NCI-H1048 (cell line): ENCODE measurements at regions not wholly inside any gene's neighbourhood (a gene's known extent, or its start where the extent isn't known, plus 50 kb on each side); places are given as distances from the start of the nearest gene placed in this dataset.

ENCODE experiments used
- DNase-seq: peaks from one replicate; lab custom pipeline; 2025; lab: John Stamatoyannopoulos, UW

GRCh38 chr12:77629141-77629540 is 201.6 kb upstream of the NAV3 start:
- no peak for DNase-seq

DNA sequence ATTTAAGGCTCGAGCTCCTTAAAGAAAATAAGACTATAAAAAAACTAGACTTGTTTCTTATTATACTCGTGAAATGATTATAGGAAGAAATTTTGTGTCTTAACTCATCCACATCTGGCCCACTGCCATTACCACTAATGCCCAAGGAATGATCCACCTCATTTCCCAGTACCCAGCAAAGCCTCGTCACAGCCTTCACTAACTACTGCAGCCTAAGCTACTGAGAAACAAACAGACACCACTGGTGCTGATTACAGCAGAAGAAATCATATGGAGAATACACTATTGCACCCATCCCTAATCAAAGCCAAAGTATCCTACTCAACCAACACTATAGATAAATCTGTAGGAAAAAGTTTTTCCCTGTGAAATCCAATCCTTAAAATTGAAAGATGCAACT is 205.3 kb upstream of the NAV3 start:
- no peak for DNase-seq

GRCh38 chr12:77619425-77619824 is 211.3 kb upstream of the NAV3 start:
- no peak for DNase-seq

DNA sequence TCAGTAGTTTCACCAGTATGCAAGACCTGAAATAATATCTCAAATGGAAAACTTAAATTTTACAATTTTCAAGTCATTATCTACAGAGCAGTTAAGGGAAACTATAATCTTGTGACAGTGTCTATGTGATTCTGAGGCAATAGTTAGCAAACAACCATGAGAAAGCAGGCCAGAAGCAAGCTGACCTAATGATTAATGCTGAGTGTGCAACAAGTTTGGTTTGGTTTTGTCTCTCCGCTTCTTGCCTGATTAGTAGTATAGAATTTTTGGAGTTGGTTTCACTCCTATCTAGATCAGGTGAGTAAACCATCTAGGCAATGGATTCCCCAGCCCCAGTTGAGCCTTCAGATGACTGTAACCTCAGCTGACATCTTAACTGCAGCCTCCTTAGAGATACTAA is 212.9 kb upstream of the NAV3 start:
- DNase-seq: no peak

GRCh38 chr12:77615332-77615731 is 215.4 kb upstream of the NAV3 start:
- DNase-seq: no peak

DNA sequence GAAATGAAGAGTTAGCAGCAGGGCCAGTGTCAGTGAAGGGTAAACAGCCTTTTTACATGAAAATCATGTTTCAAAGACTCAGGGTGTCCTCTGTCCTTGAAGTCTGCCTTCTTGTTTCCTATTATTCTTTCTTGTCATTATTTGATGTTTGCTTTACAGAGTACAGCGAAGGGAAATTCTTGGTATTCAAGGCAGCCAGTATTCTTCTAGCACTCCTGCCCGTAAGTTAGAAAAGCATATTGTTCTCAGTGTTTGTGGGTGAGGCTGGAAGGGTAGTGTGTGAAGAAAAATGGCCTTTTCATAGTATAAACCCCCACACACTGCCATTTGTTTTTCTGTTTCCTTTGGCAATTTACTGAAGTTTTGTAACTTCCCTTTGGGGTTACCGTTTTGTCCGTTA is 217.3 kb upstream of the NAV3 start:
- DNase-seq: no peak

DNA sequence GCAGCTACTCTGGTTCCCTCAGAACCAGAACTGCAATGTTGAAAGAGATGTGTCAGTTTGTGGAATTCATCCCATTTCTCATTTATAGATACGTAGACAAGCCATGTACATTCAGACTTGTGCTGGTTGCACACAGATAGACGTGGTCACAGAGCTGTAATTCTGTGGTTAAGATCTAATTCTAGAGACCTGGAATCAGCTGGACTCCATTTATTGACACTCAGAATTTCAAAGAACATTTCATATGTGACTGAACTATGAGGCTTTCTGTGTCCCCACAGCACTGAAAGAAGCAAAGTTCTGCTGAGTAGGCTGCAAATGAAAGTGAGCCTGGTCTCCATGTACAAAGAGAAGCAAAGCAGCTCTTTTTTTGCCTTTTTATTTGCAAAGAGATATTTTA is 220.2 kb upstream of the NAV3 start:
- no peak for DNase-seq

GRCh38 chr12:77609016-77609415 is 221.7 kb upstream of the NAV3 start:
- no peak for DNase-seq

- DNase-seq: no peak
Observed at GRCh38 chr12:77608271-77608824, 222.3 kb upstream of the NAV3 start.

DNA sequence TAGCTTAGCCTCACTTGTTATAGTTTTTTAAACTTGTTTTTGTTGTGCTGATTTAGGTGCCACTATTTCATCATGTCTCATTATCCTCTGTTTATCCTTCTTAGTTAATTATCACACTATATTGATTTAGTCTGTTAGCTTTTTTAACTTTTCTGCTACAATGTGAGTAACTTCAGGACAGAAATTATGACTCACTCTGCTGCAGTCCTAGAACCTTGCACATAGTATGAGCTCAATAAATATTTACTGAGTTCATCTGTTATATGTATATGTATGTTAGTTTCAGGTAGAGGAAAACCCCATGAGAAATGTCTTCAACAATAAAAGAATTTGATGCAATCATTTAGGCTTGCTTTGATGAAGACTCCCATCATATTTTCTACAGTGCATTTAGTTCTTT is 224.3 kb upstream of the NAV3 start:
- no peak for DNase-seq

DNA sequence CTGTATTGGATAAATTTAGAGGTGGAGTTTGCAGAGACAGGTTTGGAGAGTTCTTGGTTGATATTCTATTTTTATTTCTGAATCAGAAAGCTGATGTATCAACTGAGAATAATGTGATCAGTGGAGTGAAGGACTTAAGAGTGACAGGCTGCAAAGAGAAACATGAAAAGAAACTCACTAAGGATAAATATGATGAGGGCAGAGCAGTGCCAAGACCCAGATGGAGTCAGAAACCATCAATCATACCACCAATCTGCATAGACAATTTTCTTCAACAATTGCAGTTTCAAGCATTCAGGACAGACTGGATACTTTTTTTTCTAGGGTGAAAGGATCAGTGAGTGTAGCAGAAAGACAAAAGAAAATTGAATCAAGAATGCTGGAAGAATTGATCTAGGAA is 226.7 kb upstream of the NAV3 start:
- no peak for DNase-seq

DNA sequence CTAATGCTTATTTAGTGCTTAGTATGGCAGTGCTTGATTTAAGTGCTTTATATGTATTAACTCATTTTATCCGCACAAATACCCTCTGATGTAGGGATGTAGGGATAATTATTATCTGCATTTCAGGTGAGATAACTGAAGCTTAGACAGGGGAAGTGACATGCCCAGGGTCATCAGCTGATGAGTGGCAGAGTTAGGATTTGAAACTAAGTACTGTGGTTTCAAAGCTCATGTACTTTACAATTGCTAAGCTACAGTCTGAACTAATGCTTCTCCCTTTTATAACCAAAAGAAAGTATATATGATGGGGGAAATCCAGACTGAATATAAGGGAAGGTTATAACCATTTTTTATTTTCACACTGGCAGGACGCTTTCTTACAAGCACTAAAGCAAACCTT is 229.6 kb upstream of the NAV3 start:
- DNase-seq: no peak

GRCh38 chr12:77600468-77600843 is 230.2 kb upstream of the NAV3 start:
- DNase-seq: no peak

DNA sequence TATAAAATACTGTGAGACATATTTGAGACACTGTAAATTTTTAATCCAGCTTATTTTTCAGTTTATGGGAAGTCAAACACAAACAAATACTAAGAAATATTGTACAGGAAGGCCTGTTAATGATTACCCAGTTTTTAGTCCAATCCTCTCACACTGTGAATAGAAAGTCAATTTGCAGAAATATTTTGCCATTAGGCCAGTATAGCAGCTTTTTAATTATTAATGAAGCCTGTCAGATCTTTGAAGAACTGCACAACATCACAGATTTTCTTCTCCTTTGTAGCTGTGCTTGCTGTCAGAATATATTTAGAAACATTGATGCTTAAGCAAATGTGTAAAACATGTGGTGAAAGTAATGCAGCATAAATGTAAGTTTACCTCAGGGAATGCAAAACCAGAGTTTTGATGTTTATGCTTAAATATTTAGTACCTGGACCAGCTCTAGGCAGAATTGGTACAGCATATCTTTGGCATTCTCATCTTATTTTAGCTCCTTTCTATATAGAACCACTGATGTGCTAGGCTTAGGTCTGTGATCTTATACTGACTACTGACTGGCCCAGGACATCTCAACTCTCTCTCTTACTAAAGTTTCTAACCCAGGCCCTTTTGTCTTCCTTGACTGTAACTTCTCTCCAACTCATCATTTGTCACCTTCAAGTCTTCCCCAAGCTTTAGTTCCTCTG is 230.8 kb upstream of the NAV3 start:
- DNase-seq: no peak

GRCh38 chr12:77594366-77594765 is 236.3 kb upstream of the NAV3 start:
- DNase-seq: no peak

DNA sequence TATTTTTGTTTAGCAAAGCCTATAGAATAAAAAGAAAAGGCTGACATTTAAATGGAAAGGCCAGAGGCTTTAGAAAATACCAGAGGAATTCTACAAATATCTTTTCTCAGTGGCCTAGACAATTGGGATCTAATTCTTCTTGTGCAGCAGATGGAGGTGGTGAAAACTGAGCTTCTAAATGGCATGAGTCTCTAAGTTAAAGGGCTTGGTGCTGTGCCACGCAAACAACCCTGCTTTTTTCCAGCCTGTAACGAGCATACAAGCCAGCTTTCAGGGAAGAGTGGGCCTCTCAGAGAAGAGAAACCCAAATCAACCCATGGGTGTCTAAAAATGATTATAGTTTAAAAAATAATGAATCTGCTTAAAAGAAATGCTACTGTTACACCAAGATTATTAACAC is 237.9 kb upstream of the NAV3 start:
- DNase-seq: no peak

GRCh38 chr12:77591959-77592743 is 238.5 kb upstream of the NAV3 start:
- no peak for DNase-seq

GRCh38 chr12:77590306-77590705 is 240.4 kb upstream of the NAV3 start:
- DNase-seq: no peak

DNA sequence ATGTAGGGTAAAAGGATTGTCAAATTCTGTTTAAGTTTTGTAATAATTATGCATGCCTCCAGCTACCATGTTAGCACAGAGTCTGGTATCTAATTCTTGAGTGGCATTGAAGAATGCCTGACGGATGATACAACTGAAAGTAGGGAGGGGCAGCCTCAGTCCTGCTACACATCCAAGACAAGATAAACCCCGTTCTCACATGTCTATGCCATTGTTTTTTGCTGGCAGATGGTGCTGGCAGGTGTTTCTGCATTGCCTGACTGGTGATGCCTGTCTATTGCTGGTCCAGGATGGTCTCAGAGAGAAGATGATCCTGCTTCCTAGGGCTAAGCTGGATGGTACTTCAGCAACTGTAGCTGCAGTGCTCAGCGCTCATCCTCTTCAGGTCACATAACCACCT is 245.8 kb upstream of the NAV3 start:
- no peak for DNase-seq

- no peak for DNase-seq
Observed at GRCh38 chr12:77578466-77579220, 252.1 kb upstream of the NAV3 start.

DNA sequence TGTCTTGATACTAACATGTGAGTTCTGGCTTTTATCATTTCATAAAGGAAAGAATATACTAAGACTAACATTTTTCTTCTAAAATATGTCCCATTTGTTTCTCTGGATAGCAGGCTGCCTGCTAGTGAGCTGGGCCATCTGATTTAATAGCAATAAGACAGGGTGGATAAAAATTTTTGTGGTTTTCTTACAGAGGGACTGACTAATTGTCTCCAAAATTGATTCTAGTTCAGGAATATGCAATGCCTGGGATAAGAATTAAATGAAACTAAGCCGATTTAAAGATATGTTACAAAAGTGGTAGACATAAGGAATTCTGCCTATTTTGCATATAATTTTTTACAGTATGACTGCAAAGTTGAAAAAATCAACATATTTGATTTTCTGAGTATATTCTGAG is 252.9 kb upstream of the NAV3 start:
- no peak for DNase-seq

DNA sequence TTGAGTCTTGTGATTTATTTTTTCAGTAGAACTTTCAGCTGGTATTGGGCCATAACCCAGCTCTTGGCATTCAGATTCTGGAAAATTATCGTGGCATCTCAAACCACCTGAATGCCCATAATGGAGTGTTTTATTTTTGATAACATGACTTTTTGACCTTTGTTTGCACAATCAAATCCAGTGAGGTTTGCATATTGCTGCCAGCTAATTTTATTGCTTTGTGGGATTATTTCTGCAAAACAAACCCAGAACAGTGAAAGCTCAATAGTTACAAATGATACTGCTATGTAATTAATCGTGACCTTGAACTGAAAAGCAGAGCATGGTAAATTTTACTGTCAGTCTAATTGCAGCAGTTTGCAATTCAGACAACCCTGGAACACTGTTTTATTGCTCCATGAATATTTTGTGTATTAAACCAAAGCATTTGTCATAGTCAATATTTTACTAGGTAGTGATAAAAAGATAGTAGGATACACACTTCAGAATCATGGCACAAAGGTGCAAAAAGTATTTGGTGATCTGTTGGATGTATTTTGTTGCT is 255.2 kb upstream of the NAV3 start:
- DNase-seq: no peak

DNA sequence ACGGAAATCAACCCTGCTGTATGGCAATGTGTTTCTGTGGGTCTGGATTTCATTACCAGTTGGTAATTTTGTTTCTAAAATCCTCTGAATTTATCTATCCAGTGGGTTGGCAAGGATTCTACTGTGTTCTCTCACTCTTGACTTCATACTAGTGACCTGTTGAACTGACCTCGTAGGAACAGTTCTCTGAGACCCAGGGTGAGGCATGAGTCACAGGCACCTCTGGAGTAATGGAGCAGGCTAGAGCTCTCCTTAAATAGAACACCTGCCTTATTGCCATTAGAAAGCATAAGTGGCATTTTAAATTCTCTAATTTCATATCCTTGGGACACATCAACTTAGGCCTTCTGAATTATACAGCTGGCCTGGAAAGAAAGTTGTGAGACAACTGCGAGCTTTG is 258.3 kb upstream of the NAV3 start:
- no peak for DNase-seq
